Thyroid gland (tissue), 4 donors: ENCODE measurements at regions not wholly inside any gene's neighbourhood (a gene's known extent, or its start where the extent isn't known, plus 50 kb on each side); places are given as distances from the start of the nearest gene placed in this dataset.

Source experiments
- POLR2A ChIP-seq, 2 donors: fragments of 450-650 bp; IDR thresholded peaks; one replicate each; pipeline ENCODE4 v1.6.1; 2017; ENCODE audit warnings: antibody characterized with exemption in 2 of 2, mild to moderate bottlenecking in 2 of 2, moderate library complexity in 1 of 2
- TF ChIP-seq, protein P1 (sequence below), 6 experiments: fragments of 200-600 bp in 3 of 6; fragments of 450-650 bp in 3 of 6; sonication (generic) in 3 of 6; IDR thresholded peaks; one replicate each; pipeline ENCODE4 v1.5.1; 2016 to 2019; ENCODE audit warnings: antibody characterized with exemption in 6 of 6, mild to moderate bottlenecking in 2 of 6, inconsistent platforms in 1 of 6, moderate library complexity in 1 of 6

DNA sequence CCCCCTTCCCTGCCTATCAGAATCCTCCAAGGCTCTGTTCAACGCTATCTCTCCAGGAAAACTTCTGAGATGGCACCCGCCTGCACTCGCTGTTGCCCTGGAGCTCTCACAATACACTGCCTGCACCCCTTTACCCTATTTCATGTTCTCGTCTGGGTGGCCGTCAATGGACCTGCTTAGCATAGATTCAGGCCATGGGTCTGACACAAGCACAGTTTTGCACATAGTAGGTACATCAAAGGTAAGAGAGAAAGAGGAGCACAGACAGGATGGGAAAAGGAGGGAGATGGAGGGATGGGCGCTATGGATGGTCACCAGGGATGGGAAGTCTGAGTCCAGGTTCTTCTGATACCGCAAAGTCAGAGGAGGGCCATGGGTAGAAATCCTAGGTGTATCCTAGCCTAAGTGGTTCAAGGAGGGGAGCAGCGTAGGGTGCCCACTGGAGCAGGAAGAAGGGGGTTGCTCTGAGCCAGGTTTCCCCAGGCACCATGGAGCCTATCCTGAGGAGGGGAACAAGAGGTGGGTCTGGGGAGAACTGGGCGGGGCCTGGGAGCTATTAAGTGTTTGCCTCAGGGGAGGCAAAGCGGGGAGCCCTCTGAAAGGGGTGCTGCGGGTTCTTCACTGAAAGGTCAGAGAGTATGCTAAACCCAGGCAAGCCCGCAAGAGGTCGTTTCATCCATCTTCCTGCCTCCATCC, 89.3 kb downstream of the MRPL14 start:
- TF ChIP-seq POLR2A (IDR thresholded peaks at IDR 0.05), result no peak
- TF ChIP-seq, protein P1, sequence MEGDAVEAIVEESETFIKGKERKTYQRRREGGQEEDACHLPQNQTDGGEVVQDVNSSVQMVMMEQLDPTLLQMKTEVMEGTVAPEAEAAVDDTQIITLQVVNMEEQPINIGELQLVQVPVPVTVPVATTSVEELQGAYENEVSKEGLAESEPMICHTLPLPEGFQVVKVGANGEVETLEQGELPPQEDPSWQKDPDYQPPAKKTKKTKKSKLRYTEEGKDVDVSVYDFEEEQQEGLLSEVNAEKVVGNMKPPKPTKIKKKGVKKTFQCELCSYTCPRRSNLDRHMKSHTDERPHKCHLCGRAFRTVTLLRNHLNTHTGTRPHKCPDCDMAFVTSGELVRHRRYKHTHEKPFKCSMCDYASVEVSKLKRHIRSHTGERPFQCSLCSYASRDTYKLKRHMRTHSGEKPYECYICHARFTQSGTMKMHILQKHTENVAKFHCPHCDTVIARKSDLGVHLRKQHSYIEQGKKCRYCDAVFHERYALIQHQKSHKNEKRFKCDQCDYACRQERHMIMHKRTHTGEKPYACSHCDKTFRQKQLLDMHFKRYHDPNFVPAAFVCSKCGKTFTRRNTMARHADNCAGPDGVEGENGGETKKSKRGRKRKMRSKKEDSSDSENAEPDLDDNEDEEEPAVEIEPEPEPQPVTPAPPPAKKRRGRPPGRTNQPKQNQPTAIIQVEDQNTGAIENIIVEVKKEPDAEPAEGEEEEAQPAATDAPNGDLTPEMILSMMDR (IDR thresholded peaks at IDR 0.05), result no peak
